OCI-LY1 (cell line): ENCODE measurements at regions not wholly inside any gene's neighbourhood (a gene's known extent, or its start where the extent isn't known, plus 50 kb on each side); places are given as distances from the start of the nearest gene placed in this dataset.
"Not testable (repeated sequence)": the region's sequence is repeated elsewhere in the genome, so short reads cannot be mapped to it uniquely, and the experiment has no call there.

Source experiments
- H2AFZ ChIP-seq: fragments of 200-600 bp; sonication (generic), shearing (Covaris generic); 2 replicates; pipeline ENCODE4 v1.6.0; 2014; ENCODE audit warnings: antibody characterized with exemption, mild to moderate bottlenecking, low read length
- H3F3A ChIP-seq: fragments of 200-600 bp; sonication (generic), shearing (Covaris generic); 2 replicates; pipeline ENCODE4 v1.6.0; 2014; ENCODE audit warnings: mild to moderate bottlenecking, antibody characterized with exemption, low read length, moderate library complexity; ENCODE audit not compliant: insufficient read depth
- H3K27ac ChIP-seq: fragments of 200-600 bp; sonication (generic); 2 replicates; pipeline ENCODE4 v1.5.1; 2014; ENCODE audit warnings: low read length, mixed run types, mild to moderate bottlenecking, low read depth; ENCODE audit not compliant: poor library complexity, severe bottlenecking
- H3K27me3 ChIP-seq: fragments of 200-600 bp; sonication (generic); 2 replicates; pipeline ENCODE4 v1.6.0; 2014; ENCODE audit warnings: antibody characterized with exemption, mild to moderate bottlenecking, low read length, moderate library complexity; ENCODE audit not compliant: insufficient read depth
- H3K36me3 ChIP-seq: fragments of 200-600 bp; sonication (generic); 2 replicates; pipeline ENCODE4 v1.6.1; 2014; ENCODE audit warnings: mild to moderate bottlenecking, antibody characterized with exemption, low read length, moderate library complexity, mixed read lengths; ENCODE audit not compliant: insufficient read depth
- H3K4me1 ChIP-seq: fragments of 200-600 bp; sonication (generic); 2 replicates; pipeline ENCODE4 v1.5.1; 2014; ENCODE audit warnings: mild to moderate bottlenecking, low read length, moderate library complexity; ENCODE audit not compliant: insufficient read depth, severe bottlenecking
- H3K4me2 ChIP-seq: fragments of 200-600 bp; sonication (generic), shearing (Covaris generic); 2 replicates; pipeline ENCODE4 v1.6.1; 2014; ENCODE audit warnings: low read length
- H3K4me3 ChIP-seq: fragments of 200-600 bp; sonication (generic); 2 replicates; pipeline ENCODE4 v1.5.1; 2014; ENCODE audit warnings: low read length, low read depth, mild to moderate bottlenecking, mixed read lengths; ENCODE audit not compliant: poor library complexity, severe bottlenecking
- H3K79me2 ChIP-seq: fragments of 200-600 bp; shearing (Covaris generic); 2 replicates; pipeline ENCODE4 v1.6.1; 2016; ENCODE audit warnings: mixed run types, low read length, mixed read lengths; ENCODE audit not compliant: insufficient read depth
- H3K9ac ChIP-seq: fragments of 200-600 bp; sonication (generic), shearing (Covaris generic); 2 replicates; pipeline ENCODE4 v1.6.1; 2014; ENCODE audit warnings: mild to moderate bottlenecking, low read length, mixed read lengths
- H3K9me2 ChIP-seq: fragments of 200-600 bp; sonication (generic), shearing (Covaris generic); 2 replicates; pipeline ENCODE4 v1.6.1; 2014; ENCODE audit warnings: low read depth, mild to moderate bottlenecking, low read length, mixed read lengths
- H3K9me3 ChIP-seq: fragments of 200-600 bp; shearing (Covaris generic); 2 replicates; pipeline ENCODE4 v1.6.1; 2014; ENCODE audit warnings: low read length, mixed read lengths
- H4K20me1 ChIP-seq: fragments of 200-600 bp; sonication (generic), shearing (Covaris generic); 2 replicates; pipeline ENCODE4 v1.6.0; 2016; ENCODE audit warnings: mild to moderate bottlenecking, low read length; ENCODE audit not compliant: insufficient read depth
- EZH2 ChIP-seq: fragments of 200-600 bp; sonication (generic), shearing (Covaris generic); IDR thresholded peaks from 2 replicates; pipeline ENCODE4 v1.8.0; 2017; ENCODE audit warnings: borderline replicate concordance, mixed run types, mild to moderate bottlenecking, antibody characterized with exemption, low read length, moderate library complexity, mixed read lengths
- TF ChIP-seq, protein P1 (sequence below): fragments of 200-600 bp; sonication (generic), shearing (Covaris generic); IDR thresholded peaks from 2 replicates; pipeline ENCODE4 v1.5.1; 2017; ENCODE audit warnings: mild to moderate bottlenecking, antibody characterized with exemption, low read length, moderate library complexity, mixed read lengths

DNA sequence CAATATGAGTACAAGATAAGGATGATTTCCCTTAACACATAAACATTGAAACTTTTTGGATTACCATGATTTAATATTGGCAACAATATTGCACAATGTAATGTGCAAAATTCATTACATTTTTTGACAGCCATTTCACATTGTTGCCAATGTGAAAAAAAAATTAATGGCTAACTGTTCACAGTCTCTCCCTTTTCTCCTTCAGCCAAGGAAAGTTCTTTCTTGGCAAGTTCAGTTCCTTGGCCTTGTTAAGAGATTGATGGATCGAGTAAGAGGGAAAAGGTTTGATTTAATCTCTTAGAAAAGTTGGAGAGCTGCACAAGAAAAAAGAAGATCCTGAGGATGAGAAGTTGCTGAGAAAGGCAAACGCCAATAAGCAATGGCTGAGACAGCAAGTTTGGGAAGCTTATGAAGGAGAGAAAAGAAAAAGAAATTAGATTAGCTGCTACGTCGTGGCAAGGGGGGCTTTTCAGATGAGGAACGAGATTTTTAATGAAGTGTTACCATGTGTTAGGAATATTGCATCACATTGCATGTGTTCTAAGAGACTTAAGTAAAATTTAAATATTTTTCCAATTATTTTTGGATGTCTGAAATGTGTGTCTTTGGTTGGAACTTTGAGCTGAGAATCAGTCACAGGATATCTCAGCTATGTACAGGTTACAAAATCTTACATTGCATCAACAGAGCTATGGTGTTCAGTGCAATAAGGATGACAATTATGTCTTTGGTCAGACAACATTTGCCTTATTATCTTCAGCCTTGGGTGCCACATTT is 61.4 kb upstream of the ZNF280D start:
- no peaks in the 10 kb centered on the region for H3K27me3 ChIP-seq
- 0 out of 2 replicates have a peak, but pooled peaks cover 5% of the 10 kb centered on the region for H3K9me3 ChIP-seq
- peaks cover 12% of the 10 kb centered on the region for H3K4me1 ChIP-seq
- no peak overlapping the region for H3K27ac ChIP-seq
- H3K4me2 ChIP-seq = no peak overlapping the region
- no peaks in the 10 kb centered on the region for H3K79me2 ChIP-seq
- no peaks in the 10 kb centered on the region for H3K36me3 ChIP-seq
- H3K9ac ChIP-seq = no peak overlapping the region
- H4K20me1 ChIP-seq = no peaks in the 10 kb centered on the region
- no peaks in the 10 kb centered on the region for H3K9me2 ChIP-seq
- H2AFZ ChIP-seq = no peak overlapping the region
- H3F3A ChIP-seq = no peaks in the 10 kb centered on the region
- TF ChIP-seq, protein P1, sequence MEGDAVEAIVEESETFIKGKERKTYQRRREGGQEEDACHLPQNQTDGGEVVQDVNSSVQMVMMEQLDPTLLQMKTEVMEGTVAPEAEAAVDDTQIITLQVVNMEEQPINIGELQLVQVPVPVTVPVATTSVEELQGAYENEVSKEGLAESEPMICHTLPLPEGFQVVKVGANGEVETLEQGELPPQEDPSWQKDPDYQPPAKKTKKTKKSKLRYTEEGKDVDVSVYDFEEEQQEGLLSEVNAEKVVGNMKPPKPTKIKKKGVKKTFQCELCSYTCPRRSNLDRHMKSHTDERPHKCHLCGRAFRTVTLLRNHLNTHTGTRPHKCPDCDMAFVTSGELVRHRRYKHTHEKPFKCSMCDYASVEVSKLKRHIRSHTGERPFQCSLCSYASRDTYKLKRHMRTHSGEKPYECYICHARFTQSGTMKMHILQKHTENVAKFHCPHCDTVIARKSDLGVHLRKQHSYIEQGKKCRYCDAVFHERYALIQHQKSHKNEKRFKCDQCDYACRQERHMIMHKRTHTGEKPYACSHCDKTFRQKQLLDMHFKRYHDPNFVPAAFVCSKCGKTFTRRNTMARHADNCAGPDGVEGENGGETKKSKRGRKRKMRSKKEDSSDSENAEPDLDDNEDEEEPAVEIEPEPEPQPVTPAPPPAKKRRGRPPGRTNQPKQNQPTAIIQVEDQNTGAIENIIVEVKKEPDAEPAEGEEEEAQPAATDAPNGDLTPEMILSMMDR = no peak
- TF ChIP-seq EZH2 = no peak
- no peak overlapping the region for H3K4me3 ChIP-seq

DNA sequence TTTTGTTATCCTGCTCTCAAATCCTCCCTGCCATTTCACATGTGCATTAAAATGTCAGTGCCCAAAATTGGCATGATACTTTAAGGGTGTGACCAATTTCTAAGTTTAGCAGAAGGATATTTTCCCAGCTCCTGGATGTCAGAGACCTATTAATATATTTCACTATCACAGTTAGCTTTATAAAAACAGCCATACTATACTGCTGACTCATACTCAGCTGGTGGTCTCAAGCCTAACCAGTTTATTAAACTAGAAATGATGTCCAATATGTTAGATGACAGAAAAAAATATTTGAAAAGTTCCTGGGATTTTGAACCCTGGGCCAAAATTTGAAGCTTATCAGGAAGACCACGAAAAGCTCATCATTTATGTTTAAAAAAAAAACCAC is 60.9 kb upstream of the ZNF280D start:
- Histone ChIP-seq H3F3A (no peaks in the 10 kb centered on the region), H3K4me2 (no peak overlapping the region), H3K27me3 (no peaks in the 10 kb centered on the region), H3K9me2 (no peaks in the 10 kb centered on the region), H3K79me2 (no peaks in the 10 kb centered on the region), H3K36me3 (no peaks in the 10 kb centered on the region), H3K9ac (no peak overlapping the region), H3K4me1 (peaks cover 7% of the 10 kb centered on the region), H3K9me3 (0 out of 2 replicates have a peak, but pooled peaks cover 5% of the 10 kb centered on the region), H3K4me3 (no peak overlapping the region), H2AFZ (no peak overlapping the region), H3K27ac (no peak overlapping the region), H4K20me1 (no peaks in the 10 kb centered on the region)
- no peak for TF ChIP-seq EZH2
- TF ChIP-seq, protein P1 = no peak

DNA sequence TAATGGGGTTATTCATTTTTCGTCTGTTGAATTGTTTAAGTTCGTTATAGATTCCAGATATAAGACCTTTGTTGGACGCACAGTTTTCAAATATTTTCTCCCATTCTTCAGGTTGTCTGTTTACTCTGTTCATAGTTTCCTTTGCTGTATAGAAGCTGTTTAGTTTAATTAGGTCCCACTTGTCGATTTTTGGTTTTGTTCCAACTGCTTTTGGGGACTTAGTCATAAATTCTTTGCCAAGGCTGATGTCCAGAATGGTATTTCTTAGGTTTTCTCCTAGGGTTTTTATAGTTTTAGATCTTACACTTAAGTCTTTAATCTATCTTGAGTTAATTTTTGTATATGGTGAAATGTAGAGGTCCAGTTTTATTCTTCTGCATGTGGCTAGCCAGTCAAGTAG is 58.9 kb upstream of the ZNF280D start:
- Histone ChIP-seq H3F3A (no peaks in the 10 kb centered on the region), H3K9ac (no peak overlapping the region), H3K27ac (no peak overlapping the region), H3K9me2 (no peaks in the 10 kb centered on the region), H3K4me1 (peaks cover 3% of the 10 kb centered on the region), H3K79me2 (no peaks in the 10 kb centered on the region), H3K27me3 (no peaks in the 10 kb centered on the region), H2AFZ (no peak overlapping the region), H4K20me1 (no peaks in the 10 kb centered on the region), H3K4me3 (no peak overlapping the region), H3K4me2 (no peak overlapping the region), H3K9me3 (peaks cover 11% of the 10 kb centered on the region; the same call in 1 of the 2 replicates), H3K36me3 (no peaks in the 10 kb centered on the region)
- TF ChIP-seq EZH2 = no peak
- TF ChIP-seq, protein P1 = no peak

DNA sequence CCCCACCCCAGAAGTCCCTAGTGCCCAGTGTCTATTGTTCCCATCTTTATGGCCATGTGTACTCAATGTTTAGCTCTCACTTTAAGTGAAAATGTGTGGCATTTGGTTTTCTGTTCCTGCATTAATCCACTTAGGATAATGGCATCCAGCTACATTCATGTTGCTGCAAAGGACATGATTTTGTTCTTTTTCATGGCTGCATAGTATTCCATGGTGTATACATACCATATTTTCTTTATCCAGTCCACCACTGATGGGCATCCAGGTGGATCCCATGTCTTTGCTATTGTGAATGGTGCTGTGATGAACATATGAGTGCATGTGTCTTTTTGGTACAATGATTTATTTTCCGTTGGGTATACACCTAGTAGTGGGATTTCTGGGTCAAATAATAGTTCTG is 58.2 kb upstream of the ZNF280D start:
- H3K9ac ChIP-seq, H3K27ac ChIP-seq, H2AFZ ChIP-seq, H3K4me2 ChIP-seq, H3K4me1 ChIP-seq, H3K9me2 ChIP-seq, H3K27me3 ChIP-seq, H3K4me3 ChIP-seq, H3F3A ChIP-seq, H3K36me3 ChIP-seq, H4K20me1 ChIP-seq, H3K79me2 ChIP-seq: not testable (repeated sequence)
- peaks cover 11% of the 10 kb centered on the region; the same call in 1 of the 2 replicates for H3K9me3 ChIP-seq
